Neural cell (in vitro differentiated cells): ENCODE measurements at regions not wholly inside any gene's neighbourhood (a gene's known extent, or its start where the extent isn't known, plus 50 kb on each side); places are given as distances from the start of the nearest gene placed in this dataset.

Experiments used
- H2AFZ ChIP-seq: fragments of 200-600, 300-800 bp; sonication (generic), shearing (Covaris generic); 2 replicates; pipeline ENCODE4 v1.6.0; 2014; ENCODE audit warnings: low read depth, mild to moderate bottlenecking, antibody characterized with exemption, low read length, moderate library complexity
- H3F3A ChIP-seq: fragments of 200-600 bp; shearing (Covaris generic); 2 replicates; pipeline ENCODE4 v1.6.1; 2016; ENCODE audit warnings: mild to moderate bottlenecking, moderate library complexity, mixed read lengths, antibody characterized with exemption, low read length; ENCODE audit not compliant: insufficient read depth, poor library complexity, severe bottlenecking
- H3K27ac ChIP-seq: fragments of 200-600, 300-800 bp; sonication (generic), shearing (Covaris generic); 2 replicates; pipeline ENCODE4 v1.5.1; 2014; ENCODE audit warnings: mild to moderate bottlenecking, low read length, moderate library complexity
- H3K27me3 ChIP-seq: fragments of 300-800, 200-600 bp; sonication (generic), shearing (Covaris generic); 2 replicates; pipeline ENCODE4 v1.6.0; 2014; ENCODE audit warnings: mild to moderate bottlenecking, low read depth, low read length, moderate library complexity; ENCODE audit not compliant: insufficient read depth
- H3K36me3 ChIP-seq: fragments of 300-800, 200-600 bp; sonication (generic), shearing (Covaris generic); 2 replicates; pipeline ENCODE4 v1.5.1; 2014; ENCODE audit warnings: mild to moderate bottlenecking, antibody characterized with exemption, low read length, moderate library complexity; ENCODE audit not compliant: insufficient read depth
- H3K4me2 ChIP-seq: fragments of 300-800, 200-600 bp; sonication (generic), shearing (Covaris generic); 2 replicates; pipeline ENCODE4 v1.6.0; 2014; ENCODE audit warnings: mild to moderate bottlenecking, low read length
- H3K4me3 ChIP-seq: fragments of 300-800, 200-600 bp; sonication (generic), shearing (Covaris generic); 2 replicates; pipeline ENCODE4 v1.5.1; 2014; ENCODE audit warnings: mild to moderate bottlenecking, low read length, moderate library complexity
- H3K79me2 ChIP-seq: fragments of 200-600 bp; shearing (Covaris generic); replicated peaks from 2 replicates; pipeline ENCODE4 v1.6.0; 2014; ENCODE audit warnings: mild to moderate bottlenecking, low read length, moderate library complexity; ENCODE audit not compliant: insufficient read depth
- H3K9ac ChIP-seq: fragments of 300-800, 200-600 bp; sonication (generic), shearing (Covaris generic); 2 replicates; pipeline ENCODE4 v1.6.1; 2016; ENCODE audit warnings: mild to moderate bottlenecking, low read length, mixed read lengths
- H3K9me2 ChIP-seq: fragments of 200-600 bp; shearing (Covaris generic); 2 replicates; pipeline ENCODE4 v1.6.1; 2016; ENCODE audit warnings: mild to moderate bottlenecking, low read length, mixed read lengths; ENCODE audit not compliant: insufficient read depth
- H3K9me3 ChIP-seq: fragments of 200-600, 300-800 bp; sonication (generic), shearing (Covaris generic); 2 replicates; pipeline ENCODE4 v1.6.1; 2016; ENCODE audit warnings: mild to moderate bottlenecking, mixed run types, low read length, moderate library complexity, mixed read lengths
- H4K20me1 ChIP-seq: fragments of 200-600 bp; shearing (Covaris generic); 2 replicates; pipeline ENCODE4 v1.6.1; 2016; ENCODE audit warnings: mild to moderate bottlenecking, mixed run types; ENCODE audit not compliant: insufficient read depth
- EP300 ChIP-seq: fragments of 450-650 bp; conservative IDR thresholded peaks from 2 replicates; pipeline ENCODE4 v1.6.1; 2014; ENCODE audit warnings: antibody characterized with exemption, mild to moderate bottlenecking, moderate library complexity; ENCODE audit not compliant: poor library complexity, severe bottlenecking
- EZH2 ChIP-seq: fragments of 200-600, 300-800 bp; shearing (Covaris generic), sonication (generic); IDR thresholded peaks from 2 replicates; pipeline ENCODE4 v1.6.1; 2014; ENCODE audit warnings: antibody characterized with exemption, low read length, borderline replicate concordance, mild to moderate bottlenecking; ENCODE audit not compliant: insufficient read depth, poor library complexity, severe bottlenecking
- MXI1 ChIP-seq: fragments of 450-650 bp; conservative IDR thresholded peaks from 2 replicates; pipeline ENCODE4 v1.6.1; 2014; ENCODE audit warnings: antibody characterized with exemption, mild to moderate bottlenecking; ENCODE audit not compliant: poor library complexity, severe bottlenecking
- POLR2AphosphoS5 ChIP-seq: IDR thresholded peaks from 2 replicates; pipeline ENCODE4 v1.6.1; 2012
- RAD21 ChIP-seq: fragments of 450-650 bp; conservative IDR thresholded peaks from 2 replicates; pipeline ENCODE4 v1.6.1; 2014; ENCODE audit warnings: antibody characterized with exemption, mild to moderate bottlenecking, moderate library complexity
- SMC3 ChIP-seq: fragments of 450-650 bp; conservative IDR thresholded peaks from 2 replicates; pipeline ENCODE4 v1.6.1; 2014; ENCODE audit warnings: antibody characterized with exemption, mild to moderate bottlenecking, moderate library complexity; ENCODE audit not compliant: poor library complexity
- TAF1 ChIP-seq: IDR thresholded peaks from 2 replicates; pipeline ENCODE4 v1.6.1; 2012; ENCODE audit warnings: low read depth
- TF ChIP-seq, protein P1 (sequence below): IDR thresholded peaks from 2 replicates; pipeline ENCODE4 v1.6.1; 2012; ENCODE audit warnings: borderline replicate concordance
- TF ChIP-seq, protein P2 (sequence below): fragments of 450-650 bp; IDR thresholded peaks from 2 replicates; pipeline ENCODE4 v1.5.1; 2014; ENCODE audit warnings: antibody characterized with exemption, mild to moderate bottlenecking, moderate library complexity; ENCODE audit not compliant: poor library complexity, severe bottlenecking

DNA sequence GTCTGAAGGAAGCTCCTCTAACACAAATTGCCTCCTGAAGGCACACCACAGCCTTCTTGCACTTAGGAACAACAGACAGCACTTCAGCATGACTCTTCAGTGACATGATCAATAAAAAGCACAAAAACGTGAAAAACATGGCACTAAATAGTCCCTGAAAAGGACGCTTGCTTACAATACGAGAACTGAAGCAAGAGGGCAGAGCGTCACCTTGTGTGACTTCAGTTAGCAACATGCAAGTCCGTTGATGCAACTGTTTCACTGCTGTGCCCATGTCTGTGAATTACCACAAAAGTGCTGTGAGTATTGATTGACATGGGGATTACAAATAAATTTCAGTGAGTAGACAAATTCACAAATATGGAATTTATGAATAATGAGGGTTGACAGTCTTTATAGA is 219.9 kb upstream of the GAS1 start:
- no peak overlapping the region for H3K4me2 ChIP-seq
- no peak overlapping the region for H3K4me3 ChIP-seq
- no peaks in the 10 kb centered on the region for H4K20me1 ChIP-seq
- no peak overlapping the region for H2AFZ ChIP-seq
- H3K27me3 ChIP-seq, result no peaks in the 10 kb centered on the region
- no peaks in the 10 kb centered on the region for H3K79me2 ChIP-seq
- no peak overlapping the region for H3K27ac ChIP-seq
- no peak overlapping the region for H3K9ac ChIP-seq
- no peaks in the 10 kb centered on the region for H3K9me2 ChIP-seq
- TF ChIP-seq POLR2AphosphoS5 (no peak), TAF1 (no peak), MXI1 (no peak), RAD21 (no peak), SMC3 (no peak), EZH2 (no peak), EP300 (no peak)
- TF ChIP-seq, protein P1, sequence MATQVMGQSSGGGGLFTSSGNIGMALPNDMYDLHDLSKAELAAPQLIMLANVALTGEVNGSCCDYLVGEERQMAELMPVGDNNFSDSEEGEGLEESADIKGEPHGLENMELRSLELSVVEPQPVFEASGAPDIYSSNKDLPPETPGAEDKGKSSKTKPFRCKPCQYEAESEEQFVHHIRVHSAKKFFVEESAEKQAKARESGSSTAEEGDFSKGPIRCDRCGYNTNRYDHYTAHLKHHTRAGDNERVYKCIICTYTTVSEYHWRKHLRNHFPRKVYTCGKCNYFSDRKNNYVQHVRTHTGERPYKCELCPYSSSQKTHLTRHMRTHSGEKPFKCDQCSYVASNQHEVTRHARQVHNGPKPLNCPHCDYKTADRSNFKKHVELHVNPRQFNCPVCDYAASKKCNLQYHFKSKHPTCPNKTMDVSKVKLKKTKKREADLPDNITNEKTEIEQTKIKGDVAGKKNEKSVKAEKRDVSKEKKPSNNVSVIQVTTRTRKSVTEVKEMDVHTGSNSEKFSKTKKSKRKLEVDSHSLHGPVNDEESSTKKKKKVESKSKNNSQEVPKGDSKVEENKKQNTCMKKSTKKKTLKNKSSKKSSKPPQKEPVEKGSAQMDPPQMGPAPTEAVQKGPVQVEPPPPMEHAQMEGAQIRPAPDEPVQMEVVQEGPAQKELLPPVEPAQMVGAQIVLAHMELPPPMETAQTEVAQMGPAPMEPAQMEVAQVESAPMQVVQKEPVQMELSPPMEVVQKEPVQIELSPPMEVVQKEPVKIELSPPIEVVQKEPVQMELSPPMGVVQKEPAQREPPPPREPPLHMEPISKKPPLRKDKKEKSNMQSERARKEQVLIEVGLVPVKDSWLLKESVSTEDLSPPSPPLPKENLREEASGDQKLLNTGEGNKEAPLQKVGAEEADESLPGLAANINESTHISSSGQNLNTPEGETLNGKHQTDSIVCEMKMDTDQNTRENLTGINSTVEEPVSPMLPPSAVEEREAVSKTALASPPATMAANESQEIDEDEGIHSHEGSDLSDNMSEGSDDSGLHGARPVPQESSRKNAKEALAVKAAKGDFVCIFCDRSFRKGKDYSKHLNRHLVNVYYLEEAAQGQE, result no peak
- TF ChIP-seq, protein P2, sequence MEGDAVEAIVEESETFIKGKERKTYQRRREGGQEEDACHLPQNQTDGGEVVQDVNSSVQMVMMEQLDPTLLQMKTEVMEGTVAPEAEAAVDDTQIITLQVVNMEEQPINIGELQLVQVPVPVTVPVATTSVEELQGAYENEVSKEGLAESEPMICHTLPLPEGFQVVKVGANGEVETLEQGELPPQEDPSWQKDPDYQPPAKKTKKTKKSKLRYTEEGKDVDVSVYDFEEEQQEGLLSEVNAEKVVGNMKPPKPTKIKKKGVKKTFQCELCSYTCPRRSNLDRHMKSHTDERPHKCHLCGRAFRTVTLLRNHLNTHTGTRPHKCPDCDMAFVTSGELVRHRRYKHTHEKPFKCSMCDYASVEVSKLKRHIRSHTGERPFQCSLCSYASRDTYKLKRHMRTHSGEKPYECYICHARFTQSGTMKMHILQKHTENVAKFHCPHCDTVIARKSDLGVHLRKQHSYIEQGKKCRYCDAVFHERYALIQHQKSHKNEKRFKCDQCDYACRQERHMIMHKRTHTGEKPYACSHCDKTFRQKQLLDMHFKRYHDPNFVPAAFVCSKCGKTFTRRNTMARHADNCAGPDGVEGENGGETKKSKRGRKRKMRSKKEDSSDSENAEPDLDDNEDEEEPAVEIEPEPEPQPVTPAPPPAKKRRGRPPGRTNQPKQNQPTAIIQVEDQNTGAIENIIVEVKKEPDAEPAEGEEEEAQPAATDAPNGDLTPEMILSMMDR, result no peak
- no peaks in the 10 kb centered on the region for H3K9me3 ChIP-seq
- no peaks in the 10 kb centered on the region for H3F3A ChIP-seq
- H3K36me3 ChIP-seq, result no peaks in the 10 kb centered on the region

DNA sequence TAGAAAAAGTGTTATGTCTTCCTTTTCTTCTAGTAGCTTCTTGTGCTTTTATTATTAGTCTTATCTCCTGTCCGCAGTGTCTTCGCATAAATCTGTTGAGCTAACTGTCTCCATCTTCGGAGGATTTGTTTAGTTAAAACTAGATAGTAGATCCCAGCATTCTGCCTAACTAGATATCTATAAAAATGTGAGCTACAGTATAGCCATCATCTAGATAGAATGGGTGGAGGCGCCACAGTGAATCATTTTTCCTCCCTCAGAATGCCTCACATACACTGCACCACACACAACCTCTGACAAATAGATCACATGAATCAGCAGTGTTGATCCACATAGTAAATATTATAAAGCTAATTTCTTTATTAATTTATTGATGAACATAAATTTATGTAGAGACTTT is 220.3 kb upstream of the GAS1 start:
- H2AFZ ChIP-seq, result no peak overlapping the region
- H3K9me2 ChIP-seq, result no peaks in the 10 kb centered on the region
- H3K27ac ChIP-seq, result no peak overlapping the region
- H4K20me1 ChIP-seq, result no peaks in the 10 kb centered on the region
- no peaks in the 10 kb centered on the region for H3K79me2 ChIP-seq
- H3K27me3 ChIP-seq, result no peaks in the 10 kb centered on the region
- no peaks in the 10 kb centered on the region for H3K36me3 ChIP-seq
- no peak overlapping the region for H3K4me2 ChIP-seq
- no peak overlapping the region for H3K4me3 ChIP-seq
- TF ChIP-seq EZH2 (no peak), RAD21 (no peak), EP300 (no peak), SMC3 (no peak), POLR2AphosphoS5 (no peak), TAF1 (no peak)
- TF ChIP-seq, protein P1, result no peak
- TF ChIP-seq, protein P2, result no peak
- no peak overlapping the region for H3K9ac ChIP-seq
- H3K9me3 ChIP-seq, result no peaks in the 10 kb centered on the region
- no peaks in the 10 kb centered on the region for H3F3A ChIP-seq
